C4-2B (cell line): ENCODE measurements at regions not wholly inside any gene's neighbourhood (a gene's known extent, or its start where the extent isn't known, plus 50 kb on each side); places are given as distances from the start of the nearest gene placed in this dataset.
"Not testable (repeated sequence)": the region's sequence is repeated elsewhere in the genome, so short reads cannot be mapped to it uniquely, and the experiment has no call there.

Experiments
- ZFX ChIP-seq: fragments of 450-650 bp; IDR thresholded peaks from 2 replicates; pipeline ENCODE4 v1.6.1; 2017
- TF ChIP-seq, protein P1 (sequence below): fragments of 450-650 bp; conservative IDR thresholded peaks from 2 replicates; pipeline ENCODE4 v1.5.1; 2017; ENCODE audit warnings: mild to moderate bottlenecking

DNA sequence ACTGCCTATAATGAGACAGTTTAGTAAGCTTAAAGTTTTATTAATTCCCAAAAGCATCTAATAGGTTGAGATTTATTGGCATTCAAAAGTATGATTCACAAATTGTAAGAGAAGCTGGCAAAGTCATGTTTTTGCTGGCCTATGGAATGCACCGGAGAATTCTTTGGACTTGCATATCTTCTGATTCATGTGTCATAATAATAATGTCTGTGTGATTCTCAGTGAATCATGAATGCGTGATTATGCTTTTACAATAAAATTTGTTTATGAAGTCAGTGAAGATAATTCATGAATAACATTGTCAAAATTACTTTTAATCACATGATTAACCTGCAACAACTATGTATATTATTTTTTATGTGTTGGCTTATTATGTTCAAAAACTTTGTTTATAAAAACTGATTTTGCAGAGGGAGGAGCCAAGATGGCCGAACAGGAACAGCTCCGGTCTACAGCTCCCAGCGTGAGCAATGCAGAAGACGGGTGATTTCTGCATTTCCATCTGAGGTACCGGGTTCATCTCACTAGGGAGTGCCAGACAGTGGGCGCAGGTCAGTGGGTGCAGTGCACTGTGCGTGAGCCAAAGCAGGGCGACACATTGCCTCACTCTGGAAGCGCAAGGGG, 389.2 kb downstream of the SRGAP2C start:
- TF ChIP-seq, protein P1, sequence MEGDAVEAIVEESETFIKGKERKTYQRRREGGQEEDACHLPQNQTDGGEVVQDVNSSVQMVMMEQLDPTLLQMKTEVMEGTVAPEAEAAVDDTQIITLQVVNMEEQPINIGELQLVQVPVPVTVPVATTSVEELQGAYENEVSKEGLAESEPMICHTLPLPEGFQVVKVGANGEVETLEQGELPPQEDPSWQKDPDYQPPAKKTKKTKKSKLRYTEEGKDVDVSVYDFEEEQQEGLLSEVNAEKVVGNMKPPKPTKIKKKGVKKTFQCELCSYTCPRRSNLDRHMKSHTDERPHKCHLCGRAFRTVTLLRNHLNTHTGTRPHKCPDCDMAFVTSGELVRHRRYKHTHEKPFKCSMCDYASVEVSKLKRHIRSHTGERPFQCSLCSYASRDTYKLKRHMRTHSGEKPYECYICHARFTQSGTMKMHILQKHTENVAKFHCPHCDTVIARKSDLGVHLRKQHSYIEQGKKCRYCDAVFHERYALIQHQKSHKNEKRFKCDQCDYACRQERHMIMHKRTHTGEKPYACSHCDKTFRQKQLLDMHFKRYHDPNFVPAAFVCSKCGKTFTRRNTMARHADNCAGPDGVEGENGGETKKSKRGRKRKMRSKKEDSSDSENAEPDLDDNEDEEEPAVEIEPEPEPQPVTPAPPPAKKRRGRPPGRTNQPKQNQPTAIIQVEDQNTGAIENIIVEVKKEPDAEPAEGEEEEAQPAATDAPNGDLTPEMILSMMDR, result not testable (repeated sequence)
- TF ChIP-seq ZFX, result not testable (repeated sequence)
